Small intestine (tissue), 7 donors: ENCODE measurements at regions not wholly inside any gene's neighbourhood (a gene's known extent, or its start where the extent isn't known, plus 50 kb on each side); places are given as distances from the start of the nearest gene placed in this dataset.

Source experiments
- DNase-seq, 2 donors: peaks; one replicate each; pipeline versions ENCODE4 v3.0.0 to v3.0.0-alpha.2; 2013
- FAIRE-seq: peaks from 2 replicates; lab custom pipeline; 2012; peaks lifted over from hg19 to GRCh38; lab: Jason Lieb, UNC
- H3K27ac ChIP-seq, 3 donors: one replicate each; pipeline ENCODE4 v1.5.1; 2013; ENCODE audit warnings: low read length in 2 of 3, mild to moderate bottlenecking in 2 of 3, control low read depth in 1 of 3, inconsistent platforms in 1 of 3, low read depth in 1 of 3, moderate library complexity in 1 of 3
- H3K27me3 ChIP-seq, 3 donors: one replicate each; pipeline ENCODE4 v1.6.1; 2013; ENCODE audit warnings: low read length in 3 of 3, inconsistent platforms in 1 of 3; ENCODE audit not compliant: control insufficient read depth in 3 of 3, insufficient read depth in 3 of 3
- H3K36me3 ChIP-seq, 3 donors: one replicate each; pipeline ENCODE4 v1.6.1; 2013; ENCODE audit warnings: low read length in 3 of 3, inconsistent platforms in 1 of 3, low read depth in 1 of 3, mild to moderate bottlenecking in 1 of 3, moderate library complexity in 1 of 3; ENCODE audit not compliant: control insufficient read depth in 3 of 3, insufficient read depth in 2 of 3
- H3K4me1 ChIP-seq, 3 donors: one replicate each; pipeline ENCODE4 v1.6.1; 2013; ENCODE audit warnings: low read length in 2 of 3, inconsistent platforms in 1 of 3, low read depth in 1 of 3, mild to moderate bottlenecking in 1 of 3, moderate library complexity in 1 of 3; ENCODE audit not compliant: control insufficient read depth in 3 of 3, insufficient read depth in 2 of 3
- H3K4me3 ChIP-seq, 3 donors: one replicate each; pipeline ENCODE4 v1.5.1; 2013; ENCODE audit warnings: low read length in 3 of 3, control low read depth in 1 of 3, inconsistent platforms in 1 of 3, low read depth in 1 of 3, mild to moderate bottlenecking in 1 of 3, moderate library complexity in 1 of 3
- H3K9me3 ChIP-seq, 2 donors: one replicate each; pipeline ENCODE4 v1.6.1; 2013; ENCODE audit warnings: low read depth in 1 of 2, low read length in 1 of 2; ENCODE audit not compliant: control insufficient read depth in 2 of 2, insufficient read depth in 1 of 2
- WGBS, 3 donors: extraction: QIAGEN DNeasy Blood & Tissue Kit; methylation state at CpG; one replicate each; pipeline ENCODE4 v1.1.7; 2013; 5-methylcytosine and 5-hydroxymethylcytosine counted together
- donor health status: healthy with polysubstance abuse.
- donor health status: control.
- donor health status: control.
- donor health status: Bipolar disorder and iron deficiency.
- donor health status: healthy.

- 27 to 35% (median 35%) methylated on average over 21 of the region's 21 CpGs for WGBS, 3 donors
- Histone ChIP-seq H3K9me3 (no peaks in the 10 kb centered on the region), H3K4me3 (peak overlapping the region in 1 of 3 donors; percentile 31), H3K4me1 (peaks cover 0 to 50% (median 10%) of the 10 kb centered on the region in 3 donors), H3K36me3 (no peaks in the 10 kb centered on the region), H3K27me3 (no peaks in the 10 kb centered on the region), H3K27ac (peak overlapping the region in 2 of 3 donors; percentile 68 to 71)
- FAIRE-seq (no peak), DNase-seq (peak; percentile 97 to 99)
Measured at GRCh38 chr9:89661956-89662717, 57.3 kb downstream of the GADD45G start.

DNA sequence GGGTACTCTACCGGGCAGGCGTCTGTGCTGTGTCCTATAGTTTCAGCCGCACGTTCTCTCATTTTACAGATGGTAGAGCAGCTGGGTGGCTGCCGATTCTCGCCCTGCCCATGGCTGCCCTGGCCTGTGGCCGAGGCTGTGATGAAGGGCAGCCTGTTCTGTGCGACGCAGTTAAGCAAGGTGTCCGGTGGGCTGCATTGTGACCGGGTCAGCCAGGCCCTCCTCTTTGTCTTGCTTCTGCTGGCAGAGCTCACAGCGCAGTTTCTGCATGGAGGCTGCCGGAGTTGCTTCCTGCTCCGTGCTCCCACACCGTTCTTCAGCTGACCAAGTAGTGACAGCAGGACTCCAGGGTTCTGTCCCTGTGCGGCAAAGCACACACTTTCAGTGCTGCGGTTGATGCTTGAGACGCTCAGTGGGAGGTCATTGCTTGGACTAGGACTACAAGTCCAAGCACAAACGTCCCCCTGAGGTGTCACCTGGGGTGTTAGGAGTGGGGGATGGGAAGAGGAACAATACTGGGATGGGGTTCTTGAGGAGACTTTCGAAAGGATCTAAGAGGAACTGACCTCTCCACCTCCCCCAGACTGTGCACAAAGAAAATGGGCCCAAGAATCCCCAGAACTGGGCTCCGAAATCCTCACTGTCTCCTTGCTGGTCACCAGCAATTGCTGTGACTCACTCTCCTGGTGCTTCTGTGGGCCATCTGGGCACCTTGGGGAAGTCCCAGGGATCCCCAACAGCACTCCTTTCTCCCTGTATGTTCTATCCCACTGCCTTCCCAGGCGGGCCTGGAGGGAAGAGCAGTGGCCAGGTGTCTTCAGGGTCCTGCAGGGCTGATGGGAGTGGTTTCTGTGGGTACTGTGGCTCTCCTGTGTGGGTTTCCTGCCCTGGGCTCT is 58.2 kb downstream of the GADD45G start:
- peak overlapping the region in 2 of 3 donors; percentile 68 to 71 for H3K27ac ChIP-seq
- no peaks in the 10 kb centered on the region for H3K9me3 ChIP-seq
- no peaks in the 10 kb centered on the region for H3K27me3 ChIP-seq
- DNase-seq (no peak), FAIRE-seq (no peak)
- no peaks in the 10 kb centered on the region for H3K36me3 ChIP-seq
- no peak overlapping the region for H3K4me3 ChIP-seq
- WGBS, 3 donors: 76 to 87% (median 84%) methylated on average over 22 of the region's 22 CpGs
- H3K4me1 ChIP-seq: peaks cover 0 to 57% (median 10%) of the 10 kb centered on the region in 3 donors

GRCh38 chr9:89663614-89663970 is 58.8 kb downstream of the GADD45G start:
- FAIRE-seq (no peak), DNase-seq (no peak)
- WGBS, 3 donors: 79 to 92% (median 87%) methylated on average over 3 of the region's 3 CpGs
- Histone ChIP-seq H3K27me3 (no peaks in the 10 kb centered on the region), H3K4me3 (no peak overlapping the region), H3K9me3 (no peaks in the 10 kb centered on the region), H3K4me1 (peaks cover 0 to 64% (median 10%) of the 10 kb centered on the region in 3 donors), H3K36me3 (no peaks in the 10 kb centered on the region), H3K27ac (peak overlapping the region in 1 of 3 donors; percentile 31)

GRCh38 chr9:89664010-89664409 is 59.2 kb downstream of the GADD45G start:
- DNase-seq (no peak), FAIRE-seq (no peak)
- no peak overlapping the region for H3K4me3 ChIP-seq
- no peak overlapping the region for H3K27ac ChIP-seq
- H3K9me3 ChIP-seq: no peaks in the 10 kb centered on the region
- peaks cover 0 to 67% (median 10%) of the 10 kb centered on the region in 3 donors for H3K4me1 ChIP-seq
- no peaks in the 10 kb centered on the region for H3K36me3 ChIP-seq
- no peaks in the 10 kb centered on the region for H3K27me3 ChIP-seq
- 83 to 92% (median 85%) methylated on average over 4 of the region's 4 CpGs for WGBS, 3 donors

DNA sequence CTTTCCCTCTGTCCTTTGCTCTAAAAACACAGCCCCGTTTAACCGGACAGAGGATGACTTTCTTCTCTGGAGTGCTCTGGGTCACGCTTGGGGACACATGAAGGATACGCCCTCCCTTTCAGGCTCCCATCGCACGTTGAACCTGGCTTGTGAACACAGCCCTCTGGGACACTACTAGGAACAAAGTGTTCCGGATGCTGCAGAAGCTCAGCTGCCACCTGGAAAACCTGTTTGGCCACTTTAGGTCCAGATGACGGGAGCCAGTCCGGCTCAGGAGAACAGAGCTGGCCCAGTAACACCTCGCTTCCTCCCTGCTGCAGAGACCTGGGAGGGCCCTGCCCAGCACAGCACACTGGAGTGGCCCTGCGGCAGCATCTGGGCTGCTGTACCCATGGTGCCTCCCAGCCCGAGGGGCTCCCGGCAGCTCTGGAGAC is 60.1 kb downstream of the GADD45G start:
- Histone ChIP-seq H3K27me3 (no peaks in the 10 kb centered on the region), H3K4me1 (peaks cover 0 to 69% (median 10%) of the 10 kb centered on the region in 3 donors), H3K36me3 (no peaks in the 10 kb centered on the region), H3K9me3 (no peaks in the 10 kb centered on the region), H3K27ac (peak overlapping the region; percentile 3 to 54 (median 6)), H3K4me3 (no peak overlapping the region)
- 14 to 67% (median 36%) methylated on average over 13 of the region's 13 CpGs for WGBS, 3 donors
- no peak for FAIRE-seq
- peak; percentile 84 to 95 for DNase-seq

- 87 to 91% (median 88%) methylated on average over 7 of the region's 7 CpGs for WGBS, 3 donors
- Histone ChIP-seq H3K4me3 (no peak overlapping the region), H3K27ac (no peak overlapping the region), H3K27me3 (no peaks in the 10 kb centered on the region), H3K4me1 (peaks cover 2 to 62% (median 8%) of the 10 kb centered on the region in 3 donors), H3K9me3 (no peaks in the 10 kb centered on the region), H3K36me3 (no peaks in the 10 kb centered on the region)
- DNase-seq (no peak), FAIRE-seq (no peak)
Measured at GRCh38 chr9:89666364-89666763, 61.6 kb downstream of the GADD45G start.

GRCh38 chr9:89666950-89667349 is 62.1 kb downstream of the GADD45G start:
- H3K9me3 ChIP-seq: no peaks in the 10 kb centered on the region
- H3K4me3 ChIP-seq: no peak overlapping the region
- peaks cover 2 to 57% (median 6%) of the 10 kb centered on the region in 3 donors for H3K4me1 ChIP-seq
- no peak overlapping the region for H3K27ac ChIP-seq
- no peaks in the 10 kb centered on the region for H3K27me3 ChIP-seq
- FAIRE-seq: no peak
- H3K36me3 ChIP-seq: no peaks in the 10 kb centered on the region
- WGBS, 3 donors: 85 to 89% (median 88%) methylated on average over 6 of the region's 6 CpGs
- DNase-seq: no peak

GRCh38 chr9:89667726-89668125 is 62.9 kb downstream of the GADD45G start:
- no peaks in the 10 kb centered on the region for H3K27me3 ChIP-seq
- DNase-seq (peak; percentile 55 to 62), FAIRE-seq (no peak)
- no peaks in the 10 kb centered on the region for H3K9me3 ChIP-seq
- H3K4me3 ChIP-seq: no peak overlapping the region
- peak overlapping the region in 2 of 3 donors; percentile 32 to 45 for H3K27ac ChIP-seq
- peaks cover 2 to 49% (median 6%) of the 10 kb centered on the region in 3 donors for H3K4me1 ChIP-seq
- 15 to 57% (median 36%) methylated on average over 8 of the region's 8 CpGs for WGBS, 3 donors
- H3K36me3 ChIP-seq: no peaks in the 10 kb centered on the region
